ENCODE measurements at regions not wholly inside any gene's neighbourhood (a gene's known extent, or its start where the extent isn't known, plus 50 kb on each side); places are given as distances from the start of the nearest gene placed in this dataset.
"Not testable (repeated sequence)": the region's sequence is repeated elsewhere in the genome, so short reads cannot be mapped to it uniquely, and the experiment has no call there.

GRCh38 chr11:48649064-48649463 lies 160.5 kb downstream of the OR4A47 start:
- not testable (repeated sequence) for DNase-seq (ENCODE audit: low spot score); H3K36me3 Mint-ChIP-seq (ENCODE audit: low read depth); H3K27me3 Mint-ChIP-seq (ENCODE audit: low read depth); H3K27ac Mint-ChIP-seq; H3K4me1 Mint-ChIP-seq (ENCODE audit: low read depth); H3K4me3 Mint-ChIP-seq
- H3K9me3 Mint-ChIP-seq, result peaks cover 55% of the 10 kb centered on the region

GRCh38 chr11:48669146-48669545 lies 180.6 kb downstream of the OR4A47 start:
- Mint-ChIP-seq H3K4me3 (no peak overlapping the region), H3K4me1 (ENCODE audit: low read depth) (no peaks in the 10 kb centered on the region), H3K27ac (no peak overlapping the region), H3K27me3 (ENCODE audit: low read depth) (no peaks in the 10 kb centered on the region), H3K9me3 (peaks cover 31% of the 10 kb centered on the region), H3K36me3 (ENCODE audit: low read depth) (no peaks in the 10 kb centered on the region)
- DNase-seq (ENCODE audit: low spot score), result no peak

- no peak overlapping the region for H3K27ac Mint-ChIP-seq
- no peaks in the 10 kb centered on the region for H3K36me3 Mint-ChIP-seq (ENCODE audit: low read depth)
- H3K4me1 Mint-ChIP-seq (ENCODE audit: low read depth), result no peaks in the 10 kb centered on the region
- H3K4me3 Mint-ChIP-seq, result no peak overlapping the region
- H3K27me3 Mint-ChIP-seq (ENCODE audit: low read depth), result no peaks in the 10 kb centered on the region
- peaks cover 41% of the 10 kb centered on the region for H3K9me3 Mint-ChIP-seq
- no peak for DNase-seq (ENCODE audit: low spot score)
Observed at GRCh38 chr11:48675945-48676344, 187.4 kb downstream of the OR4A47 start.

GRCh38 chr11:48683226-48683720 lies 194.7 kb downstream of the OR4A47 start:
- H3K27me3 Mint-ChIP-seq (ENCODE audit: low read depth), result no peaks in the 10 kb centered on the region
- H3K27ac Mint-ChIP-seq, result no peak overlapping the region

GRCh38 chr11:48729503-48729902 lies 240.9 kb downstream of the OR4A47 start:
- DNase-seq (ENCODE audit: low spot score); H3K4me3 Mint-ChIP-seq; H3K36me3 Mint-ChIP-seq (ENCODE audit: low read depth); H3K4me1 Mint-ChIP-seq (ENCODE audit: low read depth); H3K27me3 Mint-ChIP-seq (ENCODE audit: low read depth); H3K27ac Mint-ChIP-seq: not testable (repeated sequence)
- H3K9me3 Mint-ChIP-seq, result peaks cover 49% of the 10 kb centered on the region

More at GRCh38 chr11:48683226-48683720, 194.7 kb downstream of the OR4A47 start:
- no peak overlapping the region for H3K4me3 Mint-ChIP-seq
- no peak for DNase-seq (ENCODE audit: low spot score)
- H3K9me3 Mint-ChIP-seq, result peaks cover 50% of the 10 kb centered on the region
- no peaks in the 10 kb centered on the region for H3K36me3 Mint-ChIP-seq (ENCODE audit: low read depth)
- no peaks in the 10 kb centered on the region for H3K4me1 Mint-ChIP-seq (ENCODE audit: low read depth)

GRCh38 chr11:48750081-48750480 lies 233.6 kb downstream of the TRIM51G start:
- H3K4me1 Mint-ChIP-seq (ENCODE audit: low read depth); H3K36me3 Mint-ChIP-seq (ENCODE audit: low read depth); H3K4me3 Mint-ChIP-seq; H3K27ac Mint-ChIP-seq; H3K27me3 Mint-ChIP-seq (ENCODE audit: low read depth); DNase-seq (ENCODE audit: low spot score): not testable (repeated sequence)
- H3K9me3 Mint-ChIP-seq, result peaks cover 19% of the 10 kb centered on the region

All from T-helper 2 cell treated with Interferon-gamma antibody and Interleukin-4, amounts not matched to agents 5 μg/mL and 100 μg/mL, for 36 hours (primary cell).